ENCODE measurements at regions not wholly inside any gene's neighbourhood (a gene's known extent, or its start where the extent isn't known, plus 50 kb on each side); places are given as distances from the start of the nearest gene placed in this dataset.
A peak's percentile ranks its signal among the peaks of the same experiment; 100 is the strongest.

GRCh38 chr4:56757821-56758411, 63.6 kb downstream of the SPINK2 start:
- Histone ChIP-seq H3K27me3 (peaks cover 0 to 9% (median 0%) of the 10 kb centered on the region in 4 donors), H3K9me3 (no peaks in the 10 kb centered on the region), H3K4me1 (peaks cover 0 to 11% (median 4%) of the 10 kb centered on the region in 4 donors), H3K27ac (replicated peaks in 1 of 4) (peak overlapping the region in 3 of 4 donors; percentile 10 to 30 (median 23)), H3K4me3 (no peak overlapping the region), H3K36me3 (no peaks in the 10 kb centered on the region)
- intact Hi-C loops (cut with DNase I): no loop called here
- DNase-seq (ENCODE audit: extremely low spot score): no peak
- TF ChIP-seq POLR2AphosphoS5 (IDR thresholded peaks at IDR 0.05): no peak
- TF ChIP-seq EP300 (IDR thresholded peaks at IDR 0.05): no peak
- TF ChIP-seq POLR2A (IDR thresholded peaks at IDR 0.05; ENCODE audit: low read depth): no peak
- TF ChIP-seq CTCF (IDR thresholded peaks at IDR 0.05): no peak
- 32% methylated on average over 6 of the region's 6 CpGs for WGBS

GRCh38 chr4:56757261-56757746, 64.2 kb downstream of the SPINK2 start:
- no peak overlapping the region for H3K27ac ChIP-seq (replicated peaks in 1 of 4)
- 95% methylated on average over 5 of the region's 5 CpGs for WGBS

GRCh38 chr4:56755901-56756300, 65.6 kb downstream of the SPINK2 start:
- no peaks in the 10 kb centered on the region for H3K27me3 ChIP-seq
- H3K4me3 ChIP-seq: no peak overlapping the region
- H3K27ac ChIP-seq (replicated peaks in 1 of 4): no peak overlapping the region
- no peaks in the 10 kb centered on the region for H3K36me3 ChIP-seq
- WGBS: 74% methylated on average over 4 of the region's 4 CpGs
- DNase-seq (ENCODE audit: extremely low spot score): no peak
- intact Hi-C loops (cut with DNase I): no loop called here
- no peak for TF ChIP-seq POLR2A (IDR thresholded peaks at IDR 0.05; ENCODE audit: low read depth)
- TF ChIP-seq POLR2AphosphoS5 (IDR thresholded peaks at IDR 0.05): no peak
- TF ChIP-seq EP300 (IDR thresholded peaks at IDR 0.05): no peak
- no peak for TF ChIP-seq CTCF (IDR thresholded peaks at IDR 0.05)
- H3K9me3 ChIP-seq: no peaks in the 10 kb centered on the region
- peaks cover 0 to 11% (median 4%) of the 10 kb centered on the region in 4 donors for H3K4me1 ChIP-seq

More at GRCh38 chr4:56757261-56757746, 64.2 kb downstream of the SPINK2 start:
- Histone ChIP-seq H3K9me3 (no peaks in the 10 kb centered on the region), H3K36me3 (no peaks in the 10 kb centered on the region), H3K4me3 (no peak overlapping the region), H3K27me3 (peaks cover 0 to 9% (median 0%) of the 10 kb centered on the region in 4 donors), H3K4me1 (peaks cover 0 to 11% (median 4%) of the 10 kb centered on the region in 4 donors)
- intact Hi-C loops (cut with DNase I): no loop called here
- no peak for DNase-seq (ENCODE audit: extremely low spot score)
- TF ChIP-seq EP300 (IDR thresholded peaks at IDR 0.05): no peak
- TF ChIP-seq CTCF (IDR thresholded peaks at IDR 0.05): no peak
- TF ChIP-seq POLR2A (IDR thresholded peaks at IDR 0.05; ENCODE audit: low read depth): no peak
- TF ChIP-seq POLR2AphosphoS5 (IDR thresholded peaks at IDR 0.05): no peak

GRCh38 chr4:56752985-56753384, 68.5 kb downstream of the SPINK2 start:
- Histone ChIP-seq H3K9me3 (no peaks in the 10 kb centered on the region), H3K27me3 (no peaks in the 10 kb centered on the region), H3K4me3 (no peak overlapping the region), H3K27ac (replicated peaks in 1 of 4) (no peak overlapping the region), H3K36me3 (no peaks in the 10 kb centered on the region), H3K4me1 (peaks cover 0 to 7% (median 3%) of the 10 kb centered on the region in 4 donors)
- DNase-seq (ENCODE audit: extremely low spot score): no peak
- 77% methylated on average over 2 of the region's 2 CpGs for WGBS
- intact Hi-C loops (cut with DNase I): no loop called here
- TF ChIP-seq CTCF (IDR thresholded peaks at IDR 0.05): no peak
- TF ChIP-seq POLR2A (IDR thresholded peaks at IDR 0.05; ENCODE audit: low read depth): no peak
- no peak for TF ChIP-seq EP300 (IDR thresholded peaks at IDR 0.05)
- TF ChIP-seq POLR2AphosphoS5 (IDR thresholded peaks at IDR 0.05): no peak

- Histone ChIP-seq H3K27me3 (no peaks in the 10 kb centered on the region), H3K36me3 (no peaks in the 10 kb centered on the region), H3K4me1 (no peaks in the 10 kb centered on the region), H3K9me3 (no peaks in the 10 kb centered on the region), H3K4me3 (no peak overlapping the region), H3K27ac (replicated peaks in 1 of 4) (no peak overlapping the region)
- intact Hi-C loops (cut with DNase I): no loop called here
- no peak for DNase-seq (ENCODE audit: extremely low spot score)
- TF ChIP-seq POLR2AphosphoS5 (IDR thresholded peaks at IDR 0.05) (no peak), EP300 (IDR thresholded peaks at IDR 0.05) (no peak), POLR2A (IDR thresholded peaks at IDR 0.05; ENCODE audit: low read depth) (no peak), CTCF (IDR thresholded peaks at IDR 0.05) (no peak)
These were observed 69.1 kb upstream of the HOPX start for GRCh38 chr4:56750231-56750630.
